Spleen (tissue), 11 donors: ENCODE measurements at regions not wholly inside any gene's neighbourhood (a gene's known extent, or its start where the extent isn't known, plus 50 kb on each side); places are given as distances from the start of the nearest gene placed in this dataset.

Experiments
- DNase-seq: peaks from one replicate; pipeline ENCODE4 v3.0.0-alpha.2; 2020
- H3K27ac ChIP-seq, 8 donors: fragments of 200-600 bp; sonication (generic) in 7 of 8; 1 replicate in 4 of 8; 2 replicates in 4 of 8; pipeline versions ENCODE4 v1.5.0 to v1.8.0; 2016 to 2021; ENCODE audit warnings: inconsistent platforms in 4 of 8, mild to moderate bottlenecking in 4 of 8, moderate library complexity in 1 of 8
- H3K27me3 ChIP-seq, 7 donors: fragments of 200-600 bp; sonication (generic) in 6 of 7; replicated peaks in 1 of 7; 1 replicate in 4 of 7; 2 replicates in 3 of 7; pipeline versions ENCODE4 v1.5.0 to v1.8.0; 2016 to 2021; ENCODE audit warnings: inconsistent platforms in 3 of 7, mild to moderate bottlenecking in 1 of 7
- H3K36me3 ChIP-seq, 6 donors: fragments of 200-600 bp; sonication (generic) in 5 of 6; 1 replicate in 4 of 6; 2 replicates in 2 of 6; pipeline versions ENCODE4 v1.5.0 to v1.8.0; 2016 to 2021; ENCODE audit warnings: inconsistent platforms in 2 of 6
- H3K4me1 ChIP-seq, 6 donors: fragments of 200-600 bp; sonication (generic) in 5 of 6; 1 replicate in 3 of 6; 2 replicates in 3 of 6; pipeline versions ENCODE4 v1.5.0 to v1.8.0; 2016 to 2021; ENCODE audit warnings: inconsistent platforms in 3 of 6
- H3K4me3 ChIP-seq, 8 donors: fragments of 200-600 bp; sonication (generic) in 7 of 8; 1 replicate in 4 of 8; 2 replicates in 4 of 8; pipeline versions ENCODE4 v1.5.0 to v1.8.0; 2016 to 2021; ENCODE audit warnings: inconsistent platforms in 4 of 8, mild to moderate bottlenecking in 4 of 8, moderate library complexity in 2 of 8
- H3K9me3 ChIP-seq, 8 donors: fragments of 200-600 bp; sonication (generic) in 7 of 8; 1 replicate in 4 of 8; 2 replicates in 4 of 8; pipeline versions ENCODE4 v1.5.0 to v1.8.0; 2016 to 2021; ENCODE audit warnings: inconsistent platforms in 4 of 8
- CTCF ChIP-seq, 11 experiments: fragments of 200-600 bp in 7 of 11; fragments of 450-650 bp in 4 of 11; sonication (generic) in 4 of 11; IDR thresholded peaks in 8 of 11; conservative IDR thresholded peaks in 3 of 11; 1 replicate in 7 of 11; 2 replicates in 4 of 11; pipeline versions ENCODE4 v1.4.0 to v1.8.0; 2016 to 2021; ENCODE audit warnings: antibody characterized with exemption in 11 of 11, inconsistent platforms in 4 of 11, mild to moderate bottlenecking in 1 of 11
- POLR2A ChIP-seq, 3 donors: fragments of 450-650 bp; IDR thresholded peaks; one replicate each; pipeline ENCODE4 v1.5.1; 2017; ENCODE audit warnings: antibody characterized with exemption in 3 of 3, mild to moderate bottlenecking in 1 of 3
- POLR2AphosphoS5 ChIP-seq, 3 donors: sonication (generic); formaldehyde crosslinking; IDR thresholded peaks; one replicate each; pipeline ENCODE4 v1.5.1; 2017; ENCODE audit warnings: antibody characterized with exemption in 3 of 3
- WGBS, 5 donors: extraction: QIAGEN DNeasy Blood & Tissue Kit in 3 of 5; methylation state at CpG; one replicate each; pipeline versions ENCODE4 v1.1.5 to v1.1.7; 2013 to 2018; 5-methylcytosine and 5-hydroxymethylcytosine counted together
- intact Hi-C: fragments of 100-400 bp; cut with DNase I; formaldehyde crosslinking; loops from one replicate; pipeline ENCODE4 v1.15.0; 2023; ENCODE audit warnings: low total_unique reads
- donor health status: healthy with polysubstance abuse.
- donor health status: DM: no; HTN: no; CAD: no; lungs with moderate emphysema.
- donor health status: DM: no; HTN: no; CAD: no.
- donor health status: Bipolar disorder and iron deficiency.
- donor health status: healthy.
- donor health status: DM: no; HTN: no; CAD: no.
- donor health status: DM: yes; HTN: yes; CAD: no.

GRCh38 chr5:126692971-126693370 is 84.0 kb upstream of the LMNB1 start:
- H3K9me3 ChIP-seq, result no peaks in the 10 kb centered on the region
- no peak overlapping the region for H3K27ac ChIP-seq
- no peaks in the 10 kb centered on the region for H3K4me1 ChIP-seq
- no peaks in the 10 kb centered on the region for H3K36me3 ChIP-seq
- intact Hi-C loops, result no loop called here
- no peak overlapping the region for H3K4me3 ChIP-seq
- DNase-seq, result no peak
- no peaks in the 10 kb centered on the region for H3K27me3 ChIP-seq
- TF ChIP-seq POLR2A (IDR thresholded peaks at IDR 0.05) (no peak), POLR2AphosphoS5 (IDR thresholded peaks at IDR 0.05) (no peak), CTCF (IDR thresholded peaks at IDR 0.05 in 8 of 11, conservative IDR thresholded peaks at IDR 0.05 in 3 of 11) (no peak)
- whole genome bisulfite sequencing, 5 donors, result 83 to 95% (median 89%) methylated on average over 5 of the region's 5 CpGs

DNA sequence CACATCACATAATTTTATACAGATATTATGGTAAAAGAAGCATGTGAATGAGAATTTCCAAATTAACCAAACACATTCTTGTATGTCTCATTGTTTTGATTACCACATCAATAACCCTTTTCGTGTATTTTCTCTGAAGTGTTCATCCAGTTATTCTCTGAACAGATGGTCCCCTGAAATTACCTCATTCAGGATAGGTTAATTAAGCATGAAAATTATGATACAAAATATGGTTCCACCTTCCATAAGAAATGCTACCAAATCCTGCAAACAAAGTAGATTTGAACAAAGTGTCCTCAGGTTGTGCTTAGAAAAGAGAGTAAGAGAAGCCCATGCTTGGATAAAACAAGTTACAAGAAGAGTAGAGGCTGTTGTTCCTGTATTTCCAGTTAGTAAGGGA is 83.1 kb upstream of the LMNB1 start:
- H3K4me1 ChIP-seq, result no peaks in the 10 kb centered on the region
- 76 to 89% (median 83%) methylated on average over 1 of the region's 1 CpG for WGBS, 5 donors
- H3K27ac ChIP-seq, result no peak overlapping the region
- H3K36me3 ChIP-seq, result no peaks in the 10 kb centered on the region
- no peaks in the 10 kb centered on the region for H3K9me3 ChIP-seq
- no peaks in the 10 kb centered on the region for H3K27me3 ChIP-seq
- DNase-seq, result no peak
- H3K4me3 ChIP-seq, result no peak overlapping the region
- intact Hi-C loops, result no loop called here
- TF ChIP-seq POLR2AphosphoS5 (IDR thresholded peaks at IDR 0.05) (no peak), POLR2A (IDR thresholded peaks at IDR 0.05) (no peak), CTCF (IDR thresholded peaks at IDR 0.05 in 8 of 11, conservative IDR thresholded peaks at IDR 0.05 in 3 of 11) (no peak)

GRCh38 chr5:126694403-126694802 is 82.5 kb upstream of the LMNB1 start:
- Histone ChIP-seq H3K27me3 (no peaks in the 10 kb centered on the region), H3K4me1 (no peaks in the 10 kb centered on the region), H3K36me3 (no peaks in the 10 kb centered on the region), H3K4me3 (no peak overlapping the region), H3K27ac (no peak overlapping the region), H3K9me3 (no peaks in the 10 kb centered on the region)
- intact Hi-C loops, result no loop called here
- TF ChIP-seq POLR2AphosphoS5 (IDR thresholded peaks at IDR 0.05), result no peak
- no peak for TF ChIP-seq CTCF (IDR thresholded peaks at IDR 0.05 in 8 of 11, conservative IDR thresholded peaks at IDR 0.05 in 3 of 11)
- no peak for TF ChIP-seq POLR2A (IDR thresholded peaks at IDR 0.05)
- no peak for DNase-seq
- 72 to 88% (median 83%) methylated on average over 2 of the region's 2 CpGs for WGBS, 5 donors

- Histone ChIP-seq H3K27me3 (no peaks in the 10 kb centered on the region), H3K36me3 (no peaks in the 10 kb centered on the region), H3K4me1 (no peaks in the 10 kb centered on the region), H3K27ac (no peak overlapping the region), H3K4me3 (no peak overlapping the region), H3K9me3 (no peaks in the 10 kb centered on the region)
- no peak for DNase-seq
- intact Hi-C loops, result no loop called here
- TF ChIP-seq CTCF (IDR thresholded peaks at IDR 0.05 in 8 of 11, conservative IDR thresholded peaks at IDR 0.05 in 3 of 11) (no peak), POLR2AphosphoS5 (IDR thresholded peaks at IDR 0.05) (no peak), POLR2A (IDR thresholded peaks at IDR 0.05) (no peak)
- 80 to 89% (median 88%) methylated on average over 1 of the region's 1 CpG for WGBS, 5 donors
These were observed 81.8 kb upstream of the LMNB1 start for GRCh38 chr5:126695091-126695490.
